ENCODE measurements at regions not wholly inside any gene's neighbourhood (a gene's known extent, or its start where the extent isn't known, plus 50 kb on each side); places are given as distances from the start of the nearest gene placed in this dataset.

- no peak for DNase-seq (ENCODE audit: low spot score)
Observed at GRCh38 chr13:74409551-74409950, 275.3 kb upstream of the KLF12 start.

- no peak for DNase-seq (ENCODE audit: low spot score)
Observed at GRCh38 chr13:74406420-74406819, 272.2 kb upstream of the KLF12 start.

GRCh38 chr13:74398599-74398998 lies 264.4 kb upstream of the KLF12 start:
- DNase-seq (ENCODE audit: low spot score), result no peak

GRCh38 chr13:74389056-74389455 lies 254.9 kb upstream of the KLF12 start:
- DNase-seq (ENCODE audit: low spot score), result no peak

- no peak for DNase-seq (ENCODE audit: low spot score)
Observed at GRCh38 chr13:74388626-74389025, 254.4 kb upstream of the KLF12 start.

- no peak for DNase-seq (ENCODE audit: low spot score)
Observed at GRCh38 chr13:74372511-74372910, 238.3 kb upstream of the KLF12 start.

- no peak for DNase-seq (ENCODE audit: low spot score)
Observed at GRCh38 chr13:74367193-74367592, 233.0 kb upstream of the KLF12 start.

- DNase-seq (ENCODE audit: low spot score), result no peak
Observed at GRCh38 chr13:74361274-74361673, 227.1 kb upstream of the KLF12 start.

- no peak for DNase-seq (ENCODE audit: low spot score)
Observed at GRCh38 chr13:74346960-74347359, 212.8 kb upstream of the KLF12 start.

- DNase-seq (ENCODE audit: low spot score), result no peak
Observed at GRCh38 chr13:74338341-74338740, 204.1 kb upstream of the KLF12 start.

- no peak for DNase-seq (ENCODE audit: low spot score)
Observed at GRCh38 chr13:74336546-74336945, 202.3 kb upstream of the KLF12 start.

- no peak for DNase-seq (ENCODE audit: low spot score)
Observed at GRCh38 chr13:74335370-74335769, 201.2 kb upstream of the KLF12 start.

- DNase-seq (ENCODE audit: low spot score), result no peak
Observed at GRCh38 chr13:74329962-74330361, 195.8 kb upstream of the KLF12 start.

GRCh38 chr13:74325106-74325505 lies 190.9 kb upstream of the KLF12 start:
- no peak for DNase-seq (ENCODE audit: low spot score)

- DNase-seq (ENCODE audit: low spot score), result no peak
Observed at GRCh38 chr13:74324338-74324737, 190.1 kb upstream of the KLF12 start.

- no peak for DNase-seq (ENCODE audit: low spot score)
Observed at GRCh38 chr13:74322562-74322961, 188.4 kb upstream of the KLF12 start.

- no peak for DNase-seq (ENCODE audit: low spot score)
Observed at GRCh38 chr13:74320282-74320681, 186.1 kb upstream of the KLF12 start.

- no peak for DNase-seq (ENCODE audit: low spot score)
Observed at GRCh38 chr13:74316547-74316946, 182.3 kb upstream of the KLF12 start.

GRCh38 chr13:74306496-74306895 lies 172.3 kb upstream of the KLF12 start:
- DNase-seq (ENCODE audit: low spot score), result no peak

- DNase-seq (ENCODE audit: low spot score), result no peak
Observed at GRCh38 chr13:74305876-74306275, 171.7 kb upstream of the KLF12 start.

GRCh38 chr13:74301258-74301935 lies 167.2 kb upstream of the KLF12 start:
- DNase-seq (ENCODE audit: low spot score), result no peak

GRCh38 chr13:74300162-74300561 lies 166.0 kb upstream of the KLF12 start:
- no peak for DNase-seq (ENCODE audit: low spot score)

GRCh38 chr13:74299721-74300120 lies 165.5 kb upstream of the KLF12 start:
- DNase-seq (ENCODE audit: low spot score), result no peak

- no peak for DNase-seq (ENCODE audit: low spot score)
Observed at GRCh38 chr13:74298923-74299322, 164.7 kb upstream of the KLF12 start.
